ENCODE measurements at regions not wholly inside any gene's neighbourhood (a gene's known extent, or its start where the extent isn't known, plus 50 kb on each side); places are given as distances from the start of the nearest gene placed in this dataset.

DNA sequence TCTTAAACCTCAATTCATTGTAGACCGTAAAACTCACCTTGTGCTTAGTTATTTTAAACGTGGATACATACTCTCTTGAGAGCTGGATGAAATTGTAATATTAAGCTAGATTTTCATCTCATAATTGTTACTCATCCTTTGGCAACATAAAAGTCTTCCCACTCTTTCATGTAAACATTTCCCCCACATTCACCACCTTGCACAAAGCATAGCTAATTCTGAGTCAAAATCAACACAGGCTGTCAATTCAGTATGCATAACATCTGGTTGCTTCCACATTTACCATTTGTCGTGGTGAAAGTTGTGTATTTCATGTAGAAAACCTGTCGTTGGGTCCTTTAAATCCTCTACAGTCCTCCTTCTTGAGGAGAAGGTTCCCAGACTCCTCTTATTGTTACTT lies 524.6 kb downstream of the OTOL1 start:
- TF ChIP-seq ZNF432 (CRISPR knock-in tag; IDR thresholded peaks at IDR 0.05; ENCODE audit: borderline replicate concordance), result no peak
- intact Hi-C loops (cut with micrococcal nuclease; ENCODE audit: unreplicated experiment) (no loop called here), in situ Hi-C loops (cut with HindIII; ENCODE audit: extremely low pct_ligation_motif_present, low pct_unique_long_range_greater_than_20kb) (no loop called here)
- H3K9ac ChIP-seq (ENCODE audit: insufficient read depth, low read depth, low read length), result no peak overlapping the region
- no peak overlapping the region for H2AFZ ChIP-seq (ENCODE audit: low read length)
- H3K4me2 ChIP-seq (ENCODE audit: low read depth, low read length), result no peak overlapping the region
- no peak overlapping the region for H3K27ac ChIP-seq (ENCODE audit: extremely low read length, insufficient read depth, low read length)
- ChIA-PET CTCF (ENCODE audit: low intra/inter-chr PET ratio, low total read pairs) (no interaction called here), POLR2A (no interaction called here)
- no peak for ATAC-seq
- H3K27me3 ChIP-seq (ENCODE audit: control insufficient read depth in 1 of 2, insufficient read depth in 2 of 2, low read length in 2 of 2), result no peaks in the 10 kb centered on the region
- no peaks in the 10 kb centered on the region for H3K4me1 ChIP-seq (ENCODE audit: insufficient read depth, low read length)
- WGBS (ENCODE audit: low lambda C conversion rate), result 3% methylated on average over 4 of the region's 4 CpGs
- no peak overlapping the region for H3K4me3 ChIP-seq (replicated peaks in 1 of 3; ENCODE audit: insufficient read depth in 1 of 3, low read depth in 2 of 3, low read length in 3 of 3)
- H3K9me3 ChIP-seq (ENCODE audit: low read length), result peaks cover 3% of the 10 kb centered on the region; the same call in 1 of the 2 replicates
- H4K20me1 ChIP-seq (ENCODE audit: insufficient read depth, low read length), result no peaks in the 10 kb centered on the region
- no peaks in the 10 kb centered on the region for H3K36me3 ChIP-seq (replicated peaks in 1 of 2; ENCODE audit: control insufficient read depth in 1 of 2, insufficient read depth in 2 of 2, low read length in 2 of 2)
- no peak for FAIRE-seq
- H3K79me2 ChIP-seq (ENCODE audit: insufficient read depth, low read length), result no peaks in the 10 kb centered on the region
- DNase-seq (ENCODE audit: low spot score), result no peak
- BruUV-seq (replicated peaks), result no TSS peak

DNA sequence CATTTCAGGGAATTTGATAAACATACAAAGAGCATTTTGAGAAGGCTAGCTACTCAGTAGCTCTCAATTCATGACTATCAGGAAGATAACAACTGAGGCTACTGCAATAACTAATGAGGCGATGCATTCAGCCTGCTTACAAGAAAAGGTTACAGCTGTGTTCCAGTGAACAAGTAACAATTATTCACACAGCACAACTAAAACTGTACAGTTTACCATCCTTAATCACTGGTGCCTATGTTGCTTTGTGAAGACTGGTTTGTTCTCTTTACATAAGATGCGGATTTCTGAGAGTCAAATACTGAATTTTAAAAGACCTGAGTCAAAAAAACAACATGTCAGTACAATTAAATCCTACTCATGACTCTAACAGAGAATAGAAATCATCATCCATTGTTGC lies 526.3 kb downstream of the OTOL1 start:
- FAIRE-seq (no peak), ATAC-seq (no peak), DNase-seq (ENCODE audit: low spot score) (no peak)
- Histone ChIP-seq H2AFZ (ENCODE audit: low read length) (no peak overlapping the region), H4K20me1 (ENCODE audit: insufficient read depth, low read length) (no peaks in the 10 kb centered on the region), H3K27ac (ENCODE audit: extremely low read length, insufficient read depth, low read length) (no peak overlapping the region), H3K27me3 (ENCODE audit: control insufficient read depth in 1 of 2, insufficient read depth in 2 of 2, low read length in 2 of 2) (no peaks in the 10 kb centered on the region), H3K36me3 (replicated peaks in 1 of 2; ENCODE audit: control insufficient read depth in 1 of 2, insufficient read depth in 2 of 2, low read length in 2 of 2) (no peaks in the 10 kb centered on the region), H3K4me1 (ENCODE audit: insufficient read depth, low read length) (no peaks in the 10 kb centered on the region), H3K4me3 (replicated peaks in 1 of 3; ENCODE audit: insufficient read depth in 1 of 3, low read depth in 2 of 3, low read length in 3 of 3) (no peak overlapping the region), H3K79me2 (ENCODE audit: insufficient read depth, low read length) (no peaks in the 10 kb centered on the region), H3K4me2 (ENCODE audit: low read depth, low read length) (no peak overlapping the region), H3K9ac (ENCODE audit: insufficient read depth, low read depth, low read length) (no peak overlapping the region), H3K9me3 (ENCODE audit: low read length) (peaks cover 3% of the 10 kb centered on the region; the same call in 1 of the 2 replicates)
- intact Hi-C loops (cut with micrococcal nuclease; ENCODE audit: unreplicated experiment) (no loop called here), in situ Hi-C loops (cut with HindIII; ENCODE audit: extremely low pct_ligation_motif_present, low pct_unique_long_range_greater_than_20kb) (no loop called here)
- WGBS (ENCODE audit: low lambda C conversion rate), result 32% methylated on average over 2 of the region's 2 CpGs
- no TSS peak for BruUV-seq (replicated peaks)
- no peak for TF ChIP-seq SIX4 (CRISPR knock-in tag; IDR thresholded peaks at IDR 0.05)
- no peak for TF ChIP-seq FIP1L1 (IDR thresholded peaks at IDR 0.05; ENCODE audit: borderline replicate concordance, insufficient read depth, low read depth, low read length)
- no peak for TF ChIP-seq TBP (CRISPR knock-in tag; IDR thresholded peaks at IDR 0.05)
- TF ChIP-seq TRIM24 (CRISPR knock-in tag; IDR thresholded peaks at IDR 0.05), result no peak
- TF ChIP-seq TCF7 (IDR thresholded peaks at IDR 0.05; ENCODE audit: low read depth), result no peak
- TF ChIP-seq, protein P1, sequence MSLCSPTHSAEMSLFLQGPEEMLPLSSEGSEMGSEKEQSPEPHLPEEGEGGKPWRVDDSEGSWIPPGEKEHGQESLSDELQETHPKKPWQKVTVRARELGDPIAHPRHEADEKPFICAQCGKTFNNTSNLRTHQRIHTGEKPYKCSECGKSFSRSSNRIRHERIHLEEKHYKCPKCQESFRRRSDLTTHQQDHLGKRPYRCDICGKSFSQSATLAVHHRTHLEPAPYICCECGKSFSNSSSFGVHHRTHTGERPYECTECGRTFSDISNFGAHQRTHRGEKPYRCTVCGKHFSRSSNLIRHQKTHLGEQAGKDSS (CRISPR knock-in tag; IDR thresholded peaks at IDR 0.05; ENCODE audit: borderline replicate concordance, low read depth), result no peak
- TF ChIP-seq, protein P2, sequence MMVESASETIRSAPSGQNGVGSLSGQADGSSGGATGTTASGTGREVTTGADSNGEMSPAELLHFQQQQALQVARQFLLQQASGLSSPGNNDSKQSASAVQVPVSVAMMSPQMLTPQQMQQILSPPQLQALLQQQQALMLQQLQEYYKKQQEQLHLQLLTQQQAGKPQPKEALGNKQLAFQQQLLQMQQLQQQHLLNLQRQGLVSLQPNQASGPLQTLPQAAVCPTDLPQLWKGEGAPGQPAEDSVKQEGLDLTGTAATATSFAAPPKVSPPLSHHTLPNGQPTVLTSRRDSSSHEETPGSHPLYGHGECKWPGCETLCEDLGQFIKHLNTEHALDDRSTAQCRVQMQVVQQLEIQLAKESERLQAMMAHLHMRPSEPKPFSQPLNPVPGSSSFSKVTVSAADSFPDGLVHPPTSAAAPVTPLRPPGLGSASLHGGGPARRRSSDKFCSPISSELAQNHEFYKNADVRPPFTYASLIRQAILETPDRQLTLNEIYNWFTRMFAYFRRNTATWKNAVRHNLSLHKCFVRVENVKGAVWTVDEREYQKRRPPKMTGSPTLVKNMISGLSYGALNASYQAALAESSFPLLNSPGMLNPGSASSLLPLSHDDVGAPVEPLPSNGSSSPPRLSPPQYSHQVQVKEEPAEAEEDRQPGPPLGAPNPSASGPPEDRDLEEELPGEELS (CRISPR knock-in tag; IDR thresholded peaks at IDR 0.05), result no peak
- TF ChIP-seq PAWR (CRISPR knock-in tag; IDR thresholded peaks at IDR 0.05; ENCODE audit: borderline replicate concordance), result no peak
- TF ChIP-seq ZFYVE20 (CRISPR knock-in tag; IDR thresholded peaks at IDR 0.05; ENCODE audit: borderline replicate concordance, low read depth), result no peak
- TF ChIP-seq MXI1 (IDR thresholded peaks at IDR 0.05; ENCODE audit: borderline replicate concordance, low read depth, low read length), result no peak
- no peak for TF ChIP-seq SIX1 (CRISPR knock-in tag; IDR thresholded peaks at IDR 0.05; ENCODE audit: borderline replicate concordance)
- ChIA-PET CTCF (ENCODE audit: low intra/inter-chr PET ratio, low total read pairs) (no interaction called here), POLR2A (no interaction called here)

Measured in HepG2 (cell line).